DND-41 (cell line): ENCODE measurements at regions not wholly inside any gene's neighbourhood (a gene's known extent, or its start where the extent isn't known, plus 50 kb on each side); places are given as distances from the start of the nearest gene placed in this dataset.

Experiments
- ATAC-seq: fragments of 200-7000 bp; cut with Tn5 transposase; 3 replicates; pipeline ENCODE4 v1.9.1; 2021; ENCODE audit warnings: low read depth; ENCODE audit not compliant: insufficient read depth
- DNase-seq: peaks from one replicate; pipeline ENCODE4 v3.0.0-alpha.2; 2020
- H2AFZ ChIP-seq: 2 replicates; pipeline ENCODE4 v1.6.0; 2012; ENCODE audit warnings: low read depth, low read length
- H3K27ac ChIP-seq: 2 replicates; pipeline ENCODE4 v1.5.1; 2012; ENCODE audit warnings: low read length, inconsistent platforms
- H3K27me3 ChIP-seq: fragments of 200-600 bp; sonication (generic); 2 replicates; pipeline ENCODE4 v1.6.0; 2012; ENCODE audit warnings: low read length, mild to moderate bottlenecking, inconsistent platforms; ENCODE audit not compliant: insufficient read depth, poor library complexity
- H3K36me3 ChIP-seq: 2 replicates; pipeline ENCODE4 v1.5.1; 2012; ENCODE audit warnings: low read length, inconsistent platforms; ENCODE audit not compliant: insufficient read depth
- H3K4me1 ChIP-seq: 2 replicates; pipeline ENCODE4 v1.5.1; 2012; ENCODE audit warnings: mild to moderate bottlenecking, low read length; ENCODE audit not compliant: insufficient read depth
- H3K4me2 ChIP-seq: 2 replicates; pipeline ENCODE4 v1.6.0; 2012; ENCODE audit warnings: mild to moderate bottlenecking, moderate library complexity, low read length, inconsistent platforms; ENCODE audit not compliant: insufficient read depth
- H3K4me3 ChIP-seq, 2 experiments: fragments of 200-600 bp in 1 of 2; shearing (Covaris generic) in 1 of 2; 2 replicates each; pipeline ENCODE4 v1.5.1; 2012 to 2016; ENCODE audit warnings: inconsistent platforms in 2 of 2, low read length in 2 of 2, mild to moderate bottlenecking in 2 of 2, low read depth in 1 of 2, moderate library complexity in 1 of 2
- H3K79me2 ChIP-seq: 2 replicates; pipeline ENCODE4 v1.6.0; 2012; ENCODE audit warnings: low read length, inconsistent platforms; ENCODE audit not compliant: insufficient read depth
- H3K9ac ChIP-seq: 2 replicates; pipeline ENCODE4 v1.6.0; 2012; ENCODE audit warnings: low read depth, mild to moderate bottlenecking, inconsistent platforms, low read length, moderate library complexity
- H3K9me3 ChIP-seq: 2 replicates; pipeline ENCODE4 v1.5.1; 2012; ENCODE audit warnings: low read length, moderate library complexity, mild to moderate bottlenecking, inconsistent platforms; ENCODE audit not compliant: insufficient read depth, severe bottlenecking
- H4K20me1 ChIP-seq: 2 replicates; pipeline ENCODE4 v1.6.0; 2012; ENCODE audit warnings: low read length; ENCODE audit not compliant: insufficient read depth
- EZH2 ChIP-seq: IDR thresholded peaks from 3 replicates; pipeline ENCODE4 v1.6.1; 2012; ENCODE audit warnings: borderline replicate concordance, low read depth, mild to moderate bottlenecking, moderate library complexity, low read length, inconsistent platforms; ENCODE audit not compliant: severe bottlenecking
- TF ChIP-seq, protein P1 (sequence below): IDR thresholded peaks from 2 replicates; pipeline ENCODE4 v1.5.1; 2012; ENCODE audit warnings: borderline replicate concordance, low read length, moderate library complexity, mild to moderate bottlenecking; ENCODE audit not compliant: poor library complexity, severe bottlenecking; ENCODE audit errors: extremely low read depth

GRCh38 chr16:51420247-51420646 lies 269.2 kb upstream of the SALL1 start:
- Histone ChIP-seq H3K79me2 (no peaks in the 10 kb centered on the region), H3K4me3 (no peak overlapping the region), H3K36me3 (no peaks in the 10 kb centered on the region), H3K9me3 (no peaks in the 10 kb centered on the region), H3K27ac (no peak overlapping the region), H3K27me3 (no peaks in the 10 kb centered on the region), H2AFZ (no peak overlapping the region), H3K4me1 (no peaks in the 10 kb centered on the region), H4K20me1 (no peaks in the 10 kb centered on the region), H3K9ac (no peak overlapping the region), H3K4me2 (no peak overlapping the region)
- no peak for ATAC-seq
- no peak for TF ChIP-seq EZH2
- TF ChIP-seq, protein P1, sequence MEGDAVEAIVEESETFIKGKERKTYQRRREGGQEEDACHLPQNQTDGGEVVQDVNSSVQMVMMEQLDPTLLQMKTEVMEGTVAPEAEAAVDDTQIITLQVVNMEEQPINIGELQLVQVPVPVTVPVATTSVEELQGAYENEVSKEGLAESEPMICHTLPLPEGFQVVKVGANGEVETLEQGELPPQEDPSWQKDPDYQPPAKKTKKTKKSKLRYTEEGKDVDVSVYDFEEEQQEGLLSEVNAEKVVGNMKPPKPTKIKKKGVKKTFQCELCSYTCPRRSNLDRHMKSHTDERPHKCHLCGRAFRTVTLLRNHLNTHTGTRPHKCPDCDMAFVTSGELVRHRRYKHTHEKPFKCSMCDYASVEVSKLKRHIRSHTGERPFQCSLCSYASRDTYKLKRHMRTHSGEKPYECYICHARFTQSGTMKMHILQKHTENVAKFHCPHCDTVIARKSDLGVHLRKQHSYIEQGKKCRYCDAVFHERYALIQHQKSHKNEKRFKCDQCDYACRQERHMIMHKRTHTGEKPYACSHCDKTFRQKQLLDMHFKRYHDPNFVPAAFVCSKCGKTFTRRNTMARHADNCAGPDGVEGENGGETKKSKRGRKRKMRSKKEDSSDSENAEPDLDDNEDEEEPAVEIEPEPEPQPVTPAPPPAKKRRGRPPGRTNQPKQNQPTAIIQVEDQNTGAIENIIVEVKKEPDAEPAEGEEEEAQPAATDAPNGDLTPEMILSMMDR = no peak
- no peak for DNase-seq

GRCh38 chr16:51419768-51420167 lies 268.7 kb upstream of the SALL1 start:
- no peak overlapping the region for H3K4me3 ChIP-seq
- H3K4me1 ChIP-seq = no peaks in the 10 kb centered on the region
- no peak for ATAC-seq
- no peak overlapping the region for H3K9ac ChIP-seq
- no peak for DNase-seq
- no peaks in the 10 kb centered on the region for H3K36me3 ChIP-seq
- H4K20me1 ChIP-seq = no peaks in the 10 kb centered on the region
- no peak overlapping the region for H2AFZ ChIP-seq
- H3K27ac ChIP-seq = no peak overlapping the region
- H3K9me3 ChIP-seq = no peaks in the 10 kb centered on the region
- no peak for TF ChIP-seq EZH2
- TF ChIP-seq, protein P1 = no peak
- no peak overlapping the region for H3K4me2 ChIP-seq
- no peaks in the 10 kb centered on the region for H3K27me3 ChIP-seq
- no peaks in the 10 kb centered on the region for H3K79me2 ChIP-seq

DNA sequence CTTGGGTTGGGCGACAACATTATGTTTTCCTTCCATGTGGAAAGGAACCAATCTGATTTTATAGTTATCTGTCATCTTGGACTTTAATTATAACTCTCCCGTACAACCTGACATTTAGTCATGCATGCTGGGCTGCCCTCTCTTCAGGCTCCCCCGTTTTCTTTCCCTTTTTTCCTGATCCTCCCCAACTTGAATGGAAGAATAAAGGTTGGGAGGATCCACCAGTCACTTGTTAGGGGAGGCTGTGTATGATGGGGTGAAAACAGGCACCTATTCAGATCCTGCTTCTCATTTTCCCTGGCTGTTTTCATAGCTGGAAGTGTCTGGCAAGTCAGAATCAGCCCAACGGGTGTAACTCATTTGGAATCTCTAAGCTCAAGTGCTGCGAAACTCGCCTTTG lies 267.2 kb upstream of the SALL1 start:
- Histone ChIP-seq H2AFZ (no peak overlapping the region), H3K36me3 (no peaks in the 10 kb centered on the region), H3K27ac (no peak overlapping the region), H3K27me3 (no peaks in the 10 kb centered on the region), H3K4me2 (no peak overlapping the region), H3K79me2 (no peaks in the 10 kb centered on the region), H3K4me1 (no peaks in the 10 kb centered on the region), H3K4me3 (no peak overlapping the region), H3K9me3 (no peaks in the 10 kb centered on the region), H4K20me1 (no peaks in the 10 kb centered on the region), H3K9ac (no peak overlapping the region)
- DNase-seq (no peak), ATAC-seq (no peak)
- no peak for TF ChIP-seq EZH2
- TF ChIP-seq, protein P1 = no peak

- H3K9ac ChIP-seq = no peak overlapping the region
- no peaks in the 10 kb centered on the region for H3K4me1 ChIP-seq
- DNase-seq = no peak
- no peaks in the 10 kb centered on the region for H3K79me2 ChIP-seq
- H3K4me3 ChIP-seq = no peak overlapping the region
- no peaks in the 10 kb centered on the region for H4K20me1 ChIP-seq
- no peaks in the 10 kb centered on the region for H3K36me3 ChIP-seq
- H3K27me3 ChIP-seq = no peaks in the 10 kb centered on the region
- H3K27ac ChIP-seq = no peak overlapping the region
- no peak for TF ChIP-seq EZH2
- TF ChIP-seq, protein P1 = no peak
- no peak overlapping the region for H3K4me2 ChIP-seq
- H3K9me3 ChIP-seq = no peaks in the 10 kb centered on the region
- ATAC-seq = no peak
- H2AFZ ChIP-seq = no peak overlapping the region
Measured at GRCh38 chr16:51416926-51417325, 265.9 kb upstream of the SALL1 start.
